DOHH2 (cell line): ENCODE measurements at regions not wholly inside any gene's neighbourhood (a gene's known extent, or its start where the extent isn't known, plus 50 kb on each side); places are given as distances from the start of the nearest gene placed in this dataset.

ENCODE experiments used
- CTCF ChIP-seq: fragments of 200-600 bp; sonication (generic); IDR thresholded peaks from one replicate; pipeline ENCODE4 v1.5.1; 2014; ENCODE audit warnings: antibody characterized with exemption, mild to moderate bottlenecking, low read depth, low read length; ENCODE audit not compliant: poor library complexity, severe bottlenecking
- EZH2phosphoT487 ChIP-seq: fragments of 200-600 bp; sonication (generic); IDR thresholded peaks from 2 replicates; pipeline ENCODE4 v1.6.1; 2017; ENCODE audit warnings: borderline replicate concordance, mild to moderate bottlenecking, antibody characterized with exemption, low read length, moderate library complexity, mixed read lengths

GRCh38 chr5:3452622-3453021, 143.0 kb upstream of the IRX1 start:
- TF ChIP-seq CTCF = no peak
- TF ChIP-seq EZH2phosphoT487 = no peak
